Breast epithelium (tissue), 4 donors: ENCODE measurements at regions not wholly inside any gene's neighbourhood (a gene's known extent, or its start where the extent isn't known, plus 50 kb on each side); places are given as distances from the start of the nearest gene placed in this dataset.

ENCODE experiments used
- DNase-seq, 2 donors: peaks; one replicate each; pipeline ENCODE4 v3.0.0-alpha.2; 2019; ENCODE audit warnings: low spot score in 2 of 2
- H3K27ac ChIP-seq, 2 donors: fragments of 200-600 bp; sonication (generic) in 1 of 2; one replicate each; pipeline ENCODE4 v1.5.1; 2016 to 2019; ENCODE audit warnings: mild to moderate bottlenecking in 1 of 2
- H3K27me3 ChIP-seq, 2 donors: fragments of 200-600 bp; sonication (generic) in 1 of 2; one replicate each; pipeline versions ENCODE4 v1.5.1 to v1.6.0; 2017 to 2019; ENCODE audit warnings: control low read depth in 1 of 2, mild to moderate bottlenecking in 1 of 2
- H3K36me3 ChIP-seq: fragments of 200-600 bp; one replicate; pipeline ENCODE4 v1.5.1; 2019
- H3K4me1 ChIP-seq, 2 donors: fragments of 200-600 bp; sonication (generic); one replicate each; pipeline ENCODE4 v1.5.1; 2016 to 2019; ENCODE audit warnings: control low read depth in 1 of 2
- H3K4me3 ChIP-seq, 3 donors: fragments of 200-600 bp; sonication (generic); 1 replicate in 2 of 3; 2 replicates in 1 of 3; pipeline ENCODE4 v1.5.1; 2016 to 2019; ENCODE audit warnings: mild to moderate bottlenecking in 3 of 3, moderate library complexity in 2 of 3
- H3K9me3 ChIP-seq, 2 donors: fragments of 200-600 bp; sonication (generic) in 1 of 2; one replicate each; pipeline ENCODE4 v1.5.1; 2016 to 2019; ENCODE audit warnings: control low read depth in 1 of 2
- CTCF ChIP-seq, 3 donors: fragments of 450-650 bp; IDR thresholded peaks; one replicate each; pipeline ENCODE4 v1.5.1; 2016 to 2017; ENCODE audit warnings: antibody characterized with exemption in 3 of 3, mild to moderate bottlenecking in 3 of 3, moderate library complexity in 3 of 3
- POLR2A ChIP-seq: fragments of 450-650 bp; IDR thresholded peaks from one replicate; pipeline ENCODE4 v1.6.1; 2016; ENCODE audit warnings: antibody characterized with exemption, mild to moderate bottlenecking, moderate library complexity
- POLR2AphosphoS5 ChIP-seq, 3 donors: sonication (generic); formaldehyde crosslinking; IDR thresholded peaks; one replicate each; pipeline ENCODE4 v1.6.1; 2017; ENCODE audit warnings: antibody characterized with exemption in 3 of 3
- intact Hi-C: fragments of 100-400 bp; cut with DNase I; formaldehyde crosslinking; loops from one replicate; pipeline ENCODE4 v1.15.1; 2023; ENCODE audit warnings: low total_unique reads

GRCh38 chr12:19760611-19761010, 321.3 kb downstream of the AEBP2 start:
- TF ChIP-seq POLR2AphosphoS5 (IDR thresholded peaks at IDR 0.05) (no peak), CTCF (IDR thresholded peaks at IDR 0.05) (no peak), POLR2A (no peak)
- no peak overlapping the region for H3K4me3 ChIP-seq
- H3K36me3 ChIP-seq, result no peaks in the 10 kb centered on the region
- no peaks in the 10 kb centered on the region for H3K4me1 ChIP-seq
- no peak overlapping the region for H3K27ac ChIP-seq
- intact Hi-C loops, result no loop called here
- no peak for DNase-seq
- no peaks in the 10 kb centered on the region for H3K9me3 ChIP-seq
- no peaks in the 10 kb centered on the region for H3K27me3 ChIP-seq

GRCh38 chr12:19761463-19761862, 322.2 kb downstream of the AEBP2 start:
- TF ChIP-seq CTCF (IDR thresholded peaks at IDR 0.05) (no peak), POLR2A (no peak)
- no peaks in the 10 kb centered on the region for H3K9me3 ChIP-seq
- no peaks in the 10 kb centered on the region for H3K27me3 ChIP-seq
- H3K4me1 ChIP-seq, result no peaks in the 10 kb centered on the region
- intact Hi-C loops, result no loop called here
- no peaks in the 10 kb centered on the region for H3K36me3 ChIP-seq
- H3K4me3 ChIP-seq, result no peak overlapping the region
- no peak for DNase-seq
- H3K27ac ChIP-seq, result no peak overlapping the region

- Histone ChIP-seq H3K27me3 (no peaks in the 10 kb centered on the region), H3K4me1 (no peaks in the 10 kb centered on the region), H3K27ac (no peak overlapping the region), H3K4me3 (no peak overlapping the region), H3K36me3 (no peaks in the 10 kb centered on the region), H3K9me3 (no peaks in the 10 kb centered on the region)
- TF ChIP-seq POLR2A (no peak), POLR2AphosphoS5 (IDR thresholded peaks at IDR 0.05) (no peak), CTCF (IDR thresholded peaks at IDR 0.05) (no peak)
- no peak for DNase-seq
- intact Hi-C loops, result no loop called here
These were observed 324.2 kb downstream of the AEBP2 start for GRCh38 chr12:19763488-19763887.

GRCh38 chr12:19764408-19764807, 325.1 kb downstream of the AEBP2 start:
- no peak overlapping the region for H3K27ac ChIP-seq
- TF ChIP-seq CTCF (IDR thresholded peaks at IDR 0.05) (no peak), POLR2A (no peak), POLR2AphosphoS5 (IDR thresholded peaks at IDR 0.05) (no peak)
- DNase-seq, result no peak
- H3K36me3 ChIP-seq, result no peaks in the 10 kb centered on the region
- H3K4me1 ChIP-seq, result no peaks in the 10 kb centered on the region
- H3K9me3 ChIP-seq, result no peaks in the 10 kb centered on the region
- intact Hi-C loops, result no loop called here
- H3K27me3 ChIP-seq, result no peaks in the 10 kb centered on the region
- no peak overlapping the region for H3K4me3 ChIP-seq

- no peaks in the 10 kb centered on the region for H3K9me3 ChIP-seq
- H3K27ac ChIP-seq, result no peak overlapping the region
- intact Hi-C loops, result no loop called here
- no peaks in the 10 kb centered on the region for H3K27me3 ChIP-seq
- no peak overlapping the region for H3K4me3 ChIP-seq
- TF ChIP-seq CTCF (IDR thresholded peaks at IDR 0.05) (no peak), POLR2AphosphoS5 (IDR thresholded peaks at IDR 0.05) (no peak), POLR2A (no peak)
- no peak for DNase-seq
- no peaks in the 10 kb centered on the region for H3K4me1 ChIP-seq
- no peaks in the 10 kb centered on the region for H3K36me3 ChIP-seq
These were observed 332.6 kb downstream of the AEBP2 start for GRCh38 chr12:19771858-19772257.
